ENCODE measurements at regions not wholly inside any gene's neighbourhood (a gene's known extent, or its start where the extent isn't known, plus 50 kb on each side); places are given as distances from the start of the nearest gene placed in this dataset.
"Not testable (repeated sequence)": the region's sequence is repeated elsewhere in the genome, so short reads cannot be mapped to it uniquely, and the experiment has no call there.

GRCh38 chr1:67503974-67504373, 73.8 kb upstream of the SERBP1 start:
- FAIRE-seq: no peak
- no peak for DNase-seq (ENCODE audit: insufficient read length, low spot score)

GRCh38 chr1:67513392-67514294, 83.4 kb upstream of the SERBP1 start:
- not testable (repeated sequence) for FAIRE-seq; DNase-seq (ENCODE audit: insufficient read length, low spot score)

More at GRCh38 chr1:67503974-67504373, 73.8 kb upstream of the SERBP1 start:
- TF ChIP-seq SPI1 (IDR thresholded peaks at IDR 0.05; ENCODE audit: low read depth, low read length) (no peak), POLR2A (IDR thresholded peaks at IDR 0.05; ENCODE audit: low read depth, low read length) (no peak), TAF1 (IDR thresholded peaks at IDR 0.05; ENCODE audit: low read depth, low read length) (no peak), POU2F2 (IDR thresholded peaks at IDR 0.05; ENCODE audit: low read depth, low read length) (no peak), POLR2AphosphoS5 (IDR thresholded peaks at IDR 0.05; ENCODE audit: low read depth, low read length) (no peak), PAX5 (IDR thresholded peaks at IDR 0.05; ENCODE audit: insufficient read depth, low read length, severe bottlenecking) (no peak)

GRCh38 chr1:67514300-67514699, 84.1 kb upstream of the SERBP1 start:
- TF ChIP-seq SPI1 (IDR thresholded peaks at IDR 0.05; ENCODE audit: low read depth, low read length) (no peak), TAF1 (IDR thresholded peaks at IDR 0.05; ENCODE audit: low read depth, low read length) (no peak), POLR2AphosphoS5 (IDR thresholded peaks at IDR 0.05; ENCODE audit: low read depth, low read length) (no peak), POLR2A (IDR thresholded peaks at IDR 0.05; ENCODE audit: low read depth, low read length) (no peak), POU2F2 (IDR thresholded peaks at IDR 0.05; ENCODE audit: low read depth, low read length) (no peak), PAX5 (IDR thresholded peaks at IDR 0.05; ENCODE audit: insufficient read depth, low read length, severe bottlenecking) (no peak)
- no peak for FAIRE-seq
- DNase-seq (ENCODE audit: insufficient read length, low spot score): no peak

GRCh38 chr1:67514786-67515185, 84.6 kb upstream of the SERBP1 start:
- no peak for TF ChIP-seq SPI1 (IDR thresholded peaks at IDR 0.05; ENCODE audit: low read depth, low read length)
- TF ChIP-seq PAX5 (IDR thresholded peaks at IDR 0.05; ENCODE audit: insufficient read depth, low read length, severe bottlenecking): no peak
- no peak for TF ChIP-seq POU2F2 (IDR thresholded peaks at IDR 0.05; ENCODE audit: low read depth, low read length)
- no peak for TF ChIP-seq POLR2A (IDR thresholded peaks at IDR 0.05; ENCODE audit: low read depth, low read length)
- TF ChIP-seq POLR2AphosphoS5 (IDR thresholded peaks at IDR 0.05; ENCODE audit: low read depth, low read length): no peak
- no peak for TF ChIP-seq TAF1 (IDR thresholded peaks at IDR 0.05; ENCODE audit: low read depth, low read length)
- FAIRE-seq (no peak), DNase-seq (ENCODE audit: insufficient read length, low spot score) (no peak)

- TF ChIP-seq PAX5 (IDR thresholded peaks at IDR 0.05; ENCODE audit: insufficient read depth, low read length, severe bottlenecking): no peak
- FAIRE-seq (peak; percentile 31), DNase-seq (ENCODE audit: insufficient read length, low spot score) (no peak)
These were observed 85.3 kb upstream of the SERBP1 start for GRCh38 chr1:67515324-67516080.

- DNase-seq (ENCODE audit: insufficient read length, low spot score) (no peak), FAIRE-seq (no peak)
- TF ChIP-seq POLR2A (IDR thresholded peaks at IDR 0.05; ENCODE audit: low read depth, low read length) (no peak), POLR2AphosphoS5 (IDR thresholded peaks at IDR 0.05; ENCODE audit: low read depth, low read length) (no peak), POU2F2 (IDR thresholded peaks at IDR 0.05; ENCODE audit: low read depth, low read length) (no peak), SPI1 (IDR thresholded peaks at IDR 0.05; ENCODE audit: low read depth, low read length) (no peak), PAX5 (IDR thresholded peaks at IDR 0.05; ENCODE audit: insufficient read depth, low read length, severe bottlenecking) (no peak), TAF1 (IDR thresholded peaks at IDR 0.05; ENCODE audit: low read depth, low read length) (no peak)
These were observed 86.8 kb upstream of the SERBP1 start for GRCh38 chr1:67517046-67517445.

- TF ChIP-seq POLR2A (IDR thresholded peaks at IDR 0.05; ENCODE audit: low read depth, low read length): no peak
- no peak for TF ChIP-seq POU2F2 (IDR thresholded peaks at IDR 0.05; ENCODE audit: low read depth, low read length)
- no peak for FAIRE-seq
- DNase-seq (ENCODE audit: insufficient read length, low spot score): no peak
These were observed 91.8 kb upstream of the SERBP1 start for GRCh38 chr1:67522001-67522441.

- no peak for DNase-seq (ENCODE audit: insufficient read length, low spot score)
- TF ChIP-seq POLR2A (IDR thresholded peaks at IDR 0.05; ENCODE audit: low read depth, low read length) (no peak), SPI1 (IDR thresholded peaks at IDR 0.05; ENCODE audit: low read depth, low read length) (no peak), TAF1 (IDR thresholded peaks at IDR 0.05; ENCODE audit: low read depth, low read length) (no peak), POLR2AphosphoS5 (IDR thresholded peaks at IDR 0.05; ENCODE audit: low read depth, low read length) (no peak), POU2F2 (IDR thresholded peaks at IDR 0.05; ENCODE audit: low read depth, low read length) (no peak), PAX5 (IDR thresholded peaks at IDR 0.05; ENCODE audit: insufficient read depth, low read length, severe bottlenecking) (no peak)
- FAIRE-seq: no peak
These were observed 92.6 kb upstream of the SERBP1 start for GRCh38 chr1:67522793-67523192.

- TF ChIP-seq POLR2A (IDR thresholded peaks at IDR 0.05; ENCODE audit: low read depth, low read length): no peak
- TF ChIP-seq TAF1 (IDR thresholded peaks at IDR 0.05; ENCODE audit: low read depth, low read length): no peak
- TF ChIP-seq POU2F2 (IDR thresholded peaks at IDR 0.05; ENCODE audit: low read depth, low read length): no peak
- no peak for TF ChIP-seq PAX5 (IDR thresholded peaks at IDR 0.05; ENCODE audit: insufficient read depth, low read length, severe bottlenecking)
- no peak for TF ChIP-seq POLR2AphosphoS5 (IDR thresholded peaks at IDR 0.05; ENCODE audit: low read depth, low read length)
- TF ChIP-seq SPI1 (IDR thresholded peaks at IDR 0.05; ENCODE audit: low read depth, low read length): no peak
- DNase-seq (ENCODE audit: insufficient read length, low spot score) (no peak), FAIRE-seq (no peak)
These were observed 94.2 kb upstream of the SERBP1 start for GRCh38 chr1:67524143-67525052.

All from GM12891 (cell line).